Peyer's patch (tissue), 4 donors: ENCODE measurements at regions not wholly inside any gene's neighbourhood (a gene's known extent, or its start where the extent isn't known, plus 50 kb on each side); places are given as distances from the start of the nearest gene placed in this dataset.

Experiments
- CTCF ChIP-seq, 6 experiments: fragments of 450-650 bp in 4 of 6; fragments of 200-600 bp in 2 of 6; sonication (generic) in 1 of 6; IDR thresholded peaks; one replicate each; pipeline ENCODE4 v1.5.1; 2017 to 2019; ENCODE audit warnings: antibody characterized with exemption in 6 of 6, mild to moderate bottlenecking in 3 of 6, moderate library complexity in 1 of 6
- POLR2A ChIP-seq, 2 donors: fragments of 450-650 bp; IDR thresholded peaks; one replicate each; pipeline ENCODE4 v1.5.1; 2017; ENCODE audit warnings: antibody characterized with exemption in 2 of 2, mild to moderate bottlenecking in 2 of 2, moderate library complexity in 2 of 2

- TF ChIP-seq CTCF (IDR thresholded peaks at IDR 0.05) (no peak), POLR2A (IDR thresholded peaks at IDR 0.05) (no peak)
These were observed 81.9 kb upstream of the HIVEP1 start for GRCh38 chr6:11930240-11930639.
